ENCODE measurements at regions not wholly inside any gene's neighbourhood (a gene's known extent, or its start where the extent isn't known, plus 50 kb on each side); places are given as distances from the start of the nearest gene placed in this dataset.

GRCh38 chr5:125065741-125066140 is 319.3 kb upstream of the ZNF608 start (continued):
- no peak for TF ChIP-seq ZNF407 (CRISPR knock-in tag; IDR thresholded peaks at IDR 0.05; ENCODE audit: not compliant biosample characterization)
- TF ChIP-seq ZXDC (CRISPR knock-in tag; IDR thresholded peaks at IDR 0.05), result no peak
- TF ChIP-seq MAX (IDR thresholded peaks at IDR 0.05), result no peak
- TF ChIP-seq ZNF550 (CRISPR knock-in tag; IDR thresholded peaks at IDR 0.05; ENCODE audit: borderline replicate concordance), result no peak
- TF ChIP-seq MEF2D (CRISPR knock-in tag; IDR thresholded peaks at IDR 0.05), result no peak
- TF ChIP-seq BCLAF1 (IDR thresholded peaks at IDR 0.05), result no peak
- no peak for TF ChIP-seq ZNF766 (CRISPR knock-in tag; IDR thresholded peaks at IDR 0.05; ENCODE audit: borderline replicate concordance)

All from HepG2 (cell line).